ENCODE measurements at regions not wholly inside any gene's neighbourhood (a gene's known extent, or its start where the extent isn't known, plus 50 kb on each side); places are given as distances from the start of the nearest gene placed in this dataset.

DNA sequence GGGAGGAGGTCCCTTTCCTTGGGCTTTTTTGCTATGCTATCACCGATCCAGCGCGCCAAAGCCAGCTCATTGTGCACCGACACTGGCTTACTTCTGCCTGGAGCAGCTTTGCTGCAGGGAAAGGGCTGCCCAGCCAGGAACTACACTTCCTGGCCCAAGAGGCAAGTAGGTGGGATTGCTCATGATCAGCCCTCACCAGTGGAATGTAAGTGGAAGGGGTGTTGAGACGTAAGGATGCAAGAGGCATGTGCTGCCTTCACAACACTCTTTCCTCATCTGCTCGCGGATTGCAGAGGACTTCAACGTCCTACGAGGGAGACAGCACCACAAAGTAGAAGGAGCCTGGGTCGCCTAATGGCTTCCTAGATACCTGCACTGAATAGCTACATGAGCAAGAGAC, 104.3 kb upstream of the FOXF1 start:
- TF ChIP-seq EZH2 (IDR thresholded peaks at IDR 0.05) (no peak), POLR2A (IDR thresholded peaks at IDR 0.05; ENCODE audit: borderline replicate concordance, extremely low read depth, insufficient read depth, insufficient read length) (no peak), ZNF274 (IDR thresholded peaks at IDR 0.05; ENCODE audit: low read depth, low read length) (no peak), CBX3 (IDR thresholded peaks at IDR 0.05; ENCODE audit: low read depth) (no peak), EGR1 (IDR thresholded peaks at IDR 0.05; ENCODE audit: low read depth) (no peak), SP1 (IDR thresholded peaks at IDR 0.05; ENCODE audit: low read depth) (no peak), CEBPB (IDR thresholded peaks at IDR 0.05; ENCODE audit: low read depth) (no peak), TCF7L2 (IDR thresholded peaks at IDR 0.05; ENCODE audit: borderline replicate concordance, extremely low read depth, insufficient read depth, insufficient read length) (no peak), EZH2phosphoT487 (IDR thresholded peaks at IDR 0.05; ENCODE audit: borderline replicate concordance) (no peak), SIN3A (IDR thresholded peaks at IDR 0.05; ENCODE audit: low read depth) (no peak), YY1 (IDR thresholded peaks at IDR 0.05; ENCODE audit: extremely low read depth, insufficient replicate concordance, low read depth, low read length) (no peak), ZFX (IDR thresholded peaks at IDR 0.05) (no peak), POLR2AphosphoS5 (IDR thresholded peaks at IDR 0.05; ENCODE audit: low read depth, low read length) (no peak)
- TF ChIP-seq, protein P1, sequence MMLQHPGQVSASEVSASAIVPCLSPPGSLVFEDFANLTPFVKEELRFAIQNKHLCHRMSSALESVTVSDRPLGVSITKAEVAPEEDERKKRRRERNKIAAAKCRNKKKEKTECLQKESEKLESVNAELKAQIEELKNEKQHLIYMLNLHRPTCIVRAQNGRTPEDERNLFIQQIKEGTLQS (IDR thresholded peaks at IDR 0.05), result no peak
- TF ChIP-seq, protein P2, sequence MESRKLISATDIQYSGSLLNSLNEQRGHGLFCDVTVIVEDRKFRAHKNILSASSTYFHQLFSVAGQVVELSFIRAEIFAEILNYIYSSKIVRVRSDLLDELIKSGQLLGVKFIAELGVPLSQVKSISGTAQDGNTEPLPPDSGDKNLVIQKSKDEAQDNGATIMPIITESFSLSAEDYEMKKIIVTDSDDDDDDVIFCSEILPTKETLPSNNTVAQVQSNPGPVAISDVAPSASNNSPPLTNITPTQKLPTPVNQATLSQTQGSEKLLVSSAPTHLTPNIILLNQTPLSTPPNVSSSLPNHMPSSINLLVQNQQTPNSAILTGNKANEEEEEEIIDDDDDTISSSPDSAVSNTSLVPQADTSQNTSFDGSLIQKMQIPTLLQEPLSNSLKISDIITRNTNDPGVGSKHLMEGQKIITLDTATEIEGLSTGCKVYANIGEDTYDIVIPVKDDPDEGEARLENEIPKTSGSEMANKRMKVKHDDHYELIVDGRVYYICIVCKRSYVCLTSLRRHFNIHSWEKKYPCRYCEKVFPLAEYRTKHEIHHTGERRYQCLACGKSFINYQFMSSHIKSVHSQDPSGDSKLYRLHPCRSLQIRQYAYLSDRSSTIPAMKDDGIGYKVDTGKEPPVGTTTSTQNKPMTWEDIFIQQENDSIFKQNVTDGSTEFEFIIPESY (IDR thresholded peaks at IDR 0.05; ENCODE audit: extremely low read depth, insufficient replicate concordance, low read length), result no peak
- TF ChIP-seq, protein P3, sequence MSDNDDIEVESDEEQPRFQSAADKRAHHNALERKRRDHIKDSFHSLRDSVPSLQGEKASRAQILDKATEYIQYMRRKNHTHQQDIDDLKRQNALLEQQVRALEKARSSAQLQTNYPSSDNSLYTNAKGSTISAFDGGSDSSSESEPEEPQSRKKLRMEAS (IDR thresholded peaks at IDR 0.05), result no peak
- no peaks in the 10 kb centered on the region for H4K20me1 ChIP-seq (ENCODE audit: insufficient read depth)
- ATAC-seq, result no peak
- H3K4me2 ChIP-seq (ENCODE audit: low read length), result no peak overlapping the region
- H3K27ac ChIP-seq (ENCODE audit: low read depth, low read length), result no peak overlapping the region
- intact Hi-C loops (cut with micrococcal nuclease), result no loop called here
- no TSS peak for BruUV-seq (replicated peaks)
- 0 out of 4 replicates have a peak, but pooled peaks cover 0 to 6% of the 10 kb centered on the region in 2 experiments for H3K9me3 ChIP-seq (ENCODE audit: control insufficient read depth in 1 of 2, insufficient read depth in 1 of 2, low read depth in 1 of 2, low read length in 2 of 2)
- ChIA-PET CTCF (no interaction called here), POLR2A (no interaction called here), RAD21 (ENCODE audit: low non-redundant PET in 1 of 2, low total read pairs in 2 of 2, uncharacterized antibody in 2 of 2, unreplicated experiment in 2 of 2) (no interaction called here)
- H3K4me1 ChIP-seq (ENCODE audit: control insufficient read depth in 1 of 2, insufficient read depth in 2 of 2, low read length in 2 of 2), result peaks cover 0 to 8% of the 10 kb centered on the region in 2 experiments; a peak in 2 of 4 replicates
- no peak for DNase-seq (ENCODE audit: low read depth, low spot score)
- H3K27me3 ChIP-seq (ENCODE audit: insufficient read depth, low read length), result no peaks in the 10 kb centered on the region
- no peaks in the 10 kb centered on the region for H3K36me3 ChIP-seq (ENCODE audit: control insufficient read depth in 1 of 2, insufficient read depth in 2 of 2, low read length in 2 of 2)
- no peaks in the 10 kb centered on the region for H3K9me2 ChIP-seq (ENCODE audit: insufficient read depth)
- H3K79me2 ChIP-seq (ENCODE audit: insufficient read depth, low read length), result no peaks in the 10 kb centered on the region
- no peak overlapping the region for H3K4me3 ChIP-seq (replicated peaks in 1 of 2; ENCODE audit: low read depth in 1 of 2, low read length in 2 of 2)
- H3K9ac ChIP-seq (ENCODE audit: low read length), result no peak overlapping the region
- no peak overlapping the region for H2AFZ ChIP-seq (ENCODE audit: low read depth, low read length, poor library complexity, severe bottlenecking)
